H1 (cell line): ENCODE measurements at regions not wholly inside any gene's neighbourhood (a gene's known extent, or its start where the extent isn't known, plus 50 kb on each side); places are given as distances from the start of the nearest gene placed in this dataset.

Source experiments
- TF ChIP-seq, protein P1 (sequence below): fragments of 300-600 bp; sonication (generic); IDR thresholded peaks from 2 replicates; pipeline ENCODE4 v1.7.1; 2012; ENCODE audit warnings: low read length, moderate library complexity, mild to moderate bottlenecking, inconsistent platforms; ENCODE audit not compliant: insufficient replicate concordance

DNA sequence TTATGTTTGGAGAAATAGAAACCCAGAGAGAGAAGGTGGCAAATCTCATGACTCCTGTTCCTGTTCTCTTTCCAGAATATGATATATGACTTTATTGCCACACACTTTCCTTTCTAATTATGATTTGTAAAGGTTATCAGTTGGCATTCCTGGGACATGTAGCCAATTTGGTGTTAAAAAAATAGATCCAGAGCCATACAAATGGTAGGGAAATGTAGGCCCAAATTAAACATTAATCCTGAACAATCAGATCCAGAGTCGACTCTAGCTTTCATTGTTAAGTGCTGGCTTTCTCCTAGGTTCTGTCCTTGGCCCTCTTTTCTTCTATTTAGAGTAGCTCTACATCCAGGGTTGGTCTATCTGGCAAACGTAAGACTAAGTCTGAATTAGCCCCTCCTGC, 69.8 kb upstream of the LONRF3 start (continued):
- TF ChIP-seq, protein P1, sequence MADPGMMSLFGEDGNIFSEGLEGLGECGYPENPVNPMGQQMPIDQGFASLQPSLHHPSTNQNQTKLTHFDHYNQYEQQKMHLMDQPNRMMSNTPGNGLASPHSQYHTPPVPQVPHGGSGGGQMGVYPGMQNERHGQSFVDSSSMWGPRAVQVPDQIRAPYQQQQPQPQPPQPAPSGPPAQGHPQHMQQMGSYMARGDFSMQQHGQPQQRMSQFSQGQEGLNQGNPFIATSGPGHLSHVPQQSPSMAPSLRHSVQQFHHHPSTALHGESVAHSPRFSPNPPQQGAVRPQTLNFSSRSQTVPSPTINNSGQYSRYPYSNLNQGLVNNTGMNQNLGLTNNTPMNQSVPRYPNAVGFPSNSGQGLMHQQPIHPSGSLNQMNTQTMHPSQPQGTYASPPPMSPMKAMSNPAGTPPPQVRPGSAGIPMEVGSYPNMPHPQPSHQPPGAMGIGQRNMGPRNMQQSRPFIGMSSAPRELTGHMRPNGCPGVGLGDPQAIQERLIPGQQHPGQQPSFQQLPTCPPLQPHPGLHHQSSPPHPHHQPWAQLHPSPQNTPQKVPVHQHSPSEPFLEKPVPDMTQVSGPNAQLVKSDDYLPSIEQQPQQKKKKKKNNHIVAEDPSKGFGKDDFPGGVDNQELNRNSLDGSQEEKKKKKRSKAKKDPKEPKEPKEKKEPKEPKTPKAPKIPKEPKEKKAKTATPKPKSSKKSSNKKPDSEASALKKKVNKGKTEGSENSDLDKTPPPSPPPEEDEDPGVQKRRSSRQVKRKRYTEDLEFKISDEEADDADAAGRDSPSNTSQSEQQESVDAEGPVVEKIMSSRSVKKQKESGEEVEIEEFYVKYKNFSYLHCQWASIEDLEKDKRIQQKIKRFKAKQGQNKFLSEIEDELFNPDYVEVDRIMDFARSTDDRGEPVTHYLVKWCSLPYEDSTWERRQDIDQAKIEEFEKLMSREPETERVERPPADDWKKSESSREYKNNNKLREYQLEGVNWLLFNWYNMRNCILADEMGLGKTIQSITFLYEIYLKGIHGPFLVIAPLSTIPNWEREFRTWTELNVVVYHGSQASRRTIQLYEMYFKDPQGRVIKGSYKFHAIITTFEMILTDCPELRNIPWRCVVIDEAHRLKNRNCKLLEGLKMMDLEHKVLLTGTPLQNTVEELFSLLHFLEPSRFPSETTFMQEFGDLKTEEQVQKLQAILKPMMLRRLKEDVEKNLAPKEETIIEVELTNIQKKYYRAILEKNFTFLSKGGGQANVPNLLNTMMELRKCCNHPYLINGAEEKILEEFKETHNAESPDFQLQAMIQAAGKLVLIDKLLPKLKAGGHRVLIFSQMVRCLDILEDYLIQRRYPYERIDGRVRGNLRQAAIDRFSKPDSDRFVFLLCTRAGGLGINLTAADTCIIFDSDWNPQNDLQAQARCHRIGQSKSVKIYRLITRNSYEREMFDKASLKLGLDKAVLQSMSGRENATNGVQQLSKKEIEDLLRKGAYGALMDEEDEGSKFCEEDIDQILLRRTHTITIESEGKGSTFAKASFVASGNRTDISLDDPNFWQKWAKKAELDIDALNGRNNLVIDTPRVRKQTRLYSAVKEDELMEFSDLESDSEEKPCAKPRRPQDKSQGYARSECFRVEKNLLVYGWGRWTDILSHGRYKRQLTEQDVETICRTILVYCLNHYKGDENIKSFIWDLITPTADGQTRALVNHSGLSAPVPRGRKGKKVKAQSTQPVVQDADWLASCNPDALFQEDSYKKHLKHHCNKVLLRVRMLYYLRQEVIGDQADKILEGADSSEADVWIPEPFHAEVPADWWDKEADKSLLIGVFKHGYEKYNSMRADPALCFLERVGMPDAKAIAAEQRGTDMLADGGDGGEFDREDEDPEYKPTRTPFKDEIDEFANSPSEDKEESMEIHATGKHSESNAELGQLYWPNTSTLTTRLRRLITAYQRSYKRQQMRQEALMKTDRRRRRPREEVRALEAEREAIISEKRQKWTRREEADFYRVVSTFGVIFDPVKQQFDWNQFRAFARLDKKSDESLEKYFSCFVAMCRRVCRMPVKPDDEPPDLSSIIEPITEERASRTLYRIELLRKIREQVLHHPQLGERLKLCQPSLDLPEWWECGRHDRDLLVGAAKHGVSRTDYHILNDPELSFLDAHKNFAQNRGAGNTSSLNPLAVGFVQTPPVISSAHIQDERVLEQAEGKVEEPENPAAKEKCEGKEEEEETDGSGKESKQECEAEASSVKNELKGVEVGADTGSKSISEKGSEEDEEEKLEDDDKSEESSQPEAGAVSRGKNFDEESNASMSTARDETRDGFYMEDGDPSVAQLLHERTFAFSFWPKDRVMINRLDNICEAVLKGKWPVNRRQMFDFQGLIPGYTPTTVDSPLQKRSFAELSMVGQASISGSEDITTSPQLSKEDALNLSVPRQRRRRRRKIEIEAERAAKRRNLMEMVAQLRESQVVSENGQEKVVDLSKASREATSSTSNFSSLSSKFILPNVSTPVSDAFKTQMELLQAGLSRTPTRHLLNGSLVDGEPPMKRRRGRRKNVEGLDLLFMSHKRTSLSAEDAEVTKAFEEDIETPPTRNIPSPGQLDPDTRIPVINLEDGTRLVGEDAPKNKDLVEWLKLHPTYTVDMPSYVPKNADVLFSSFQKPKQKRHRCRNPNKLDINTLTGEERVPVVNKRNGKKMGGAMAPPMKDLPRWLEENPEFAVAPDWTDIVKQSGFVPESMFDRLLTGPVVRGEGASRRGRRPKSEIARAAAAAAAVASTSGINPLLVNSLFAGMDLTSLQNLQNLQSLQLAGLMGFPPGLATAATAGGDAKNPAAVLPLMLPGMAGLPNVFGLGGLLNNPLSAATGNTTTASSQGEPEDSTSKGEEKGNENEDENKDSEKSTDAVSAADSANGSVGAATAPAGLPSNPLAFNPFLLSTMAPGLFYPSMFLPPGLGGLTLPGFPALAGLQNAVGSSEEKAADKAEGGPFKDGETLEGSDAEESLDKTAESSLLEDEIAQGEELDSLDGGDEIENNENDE, result no peak
- TF ChIP-seq, all 59 proteins: peak for 0
